ENCODE measurements at regions not wholly inside any gene's neighbourhood (a gene's known extent, or its start where the extent isn't known, plus 50 kb on each side); places are given as distances from the start of the nearest gene placed in this dataset.
"Not testable (repeated sequence)": the region's sequence is repeated elsewhere in the genome, so short reads cannot be mapped to it uniquely, and the experiment has no call there.

GRCh38 chr4:134531013-134531412 lies 329.4 kb upstream of the PABPC4L start:
- H3K36me3 ChIP-seq (ENCODE audit: control insufficient read depth, insufficient read depth, low read length) = no peaks in the 10 kb centered on the region
- no peak overlapping the region for H3K4me3 ChIP-seq (ENCODE audit: insufficient read depth, low read depth, low read length)
- H3K9me3 ChIP-seq (ENCODE audit: control insufficient read depth, low read length) = no peaks in the 10 kb centered on the region
- no peaks in the 10 kb centered on the region for H3K4me1 ChIP-seq (ENCODE audit: control insufficient read depth, insufficient read depth, low read length)
- H3K27me3 ChIP-seq (ENCODE audit: control insufficient read depth, insufficient read depth, low read length, poor library complexity, severe bottlenecking) = no peaks in the 10 kb centered on the region
- no peak overlapping the region for H3K27ac ChIP-seq (ENCODE audit: insufficient read depth, low read depth, low read length, poor library complexity, severe bottlenecking)
- WGBS, 2 experiments = 94 to 100% methylated on average over 1 of the region's 1 CpG

GRCh38 chr4:134529629-134530028 lies 328.0 kb upstream of the PABPC4L start:
- H3K27me3 ChIP-seq (ENCODE audit: control insufficient read depth, insufficient read depth, low read length, poor library complexity, severe bottlenecking) = no peaks in the 10 kb centered on the region
- H3K36me3 ChIP-seq (ENCODE audit: control insufficient read depth, insufficient read depth, low read length) = no peaks in the 10 kb centered on the region
- no peak overlapping the region for H3K4me3 ChIP-seq (ENCODE audit: insufficient read depth, low read depth, low read length)
- no peaks in the 10 kb centered on the region for H3K4me1 ChIP-seq (ENCODE audit: control insufficient read depth, insufficient read depth, low read length)
- H3K27ac ChIP-seq (ENCODE audit: insufficient read depth, low read depth, low read length, poor library complexity, severe bottlenecking) = no peak overlapping the region
- WGBS, 2 experiments = 100% methylated on average over 1 of the region's 1 CpG
- H3K9me3 ChIP-seq (ENCODE audit: control insufficient read depth, low read length) = no peaks in the 10 kb centered on the region

DNA sequence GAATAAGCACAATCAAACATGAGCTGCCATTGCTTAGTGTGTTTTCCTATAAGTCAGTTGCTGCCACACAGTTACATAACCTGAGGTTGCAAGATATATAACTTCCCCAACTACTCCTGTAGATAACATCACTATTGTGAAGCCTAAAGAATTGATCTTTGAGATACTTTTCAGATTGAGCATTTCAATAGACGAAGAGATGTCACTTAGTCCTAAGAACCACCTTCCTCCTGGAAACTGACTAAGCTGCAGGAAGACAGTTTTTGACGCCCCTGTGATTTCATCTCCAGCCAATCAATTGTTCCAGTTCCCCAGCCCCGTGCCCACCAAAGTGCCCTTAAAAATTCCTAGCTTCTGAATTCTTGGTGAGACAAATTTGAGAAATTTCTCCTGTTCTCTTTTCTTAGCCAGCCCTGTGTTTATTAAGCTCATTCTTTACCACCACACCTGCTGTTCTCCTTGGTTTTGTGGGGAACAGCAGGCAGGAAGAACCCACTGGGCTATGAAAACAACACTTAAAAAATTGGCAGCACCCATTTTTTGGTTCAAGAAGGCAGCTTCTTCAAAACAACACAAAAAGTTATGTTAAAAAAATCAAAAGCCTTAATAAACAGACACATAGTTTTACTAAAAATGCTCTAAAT lies 317.1 kb upstream of the PABPC4L start:
- H3K9me3 ChIP-seq (ENCODE audit: control insufficient read depth, low read length) = no peaks in the 10 kb centered on the region
- no peak overlapping the region for H3K4me3 ChIP-seq (ENCODE audit: insufficient read depth, low read depth, low read length)
- H3K27ac ChIP-seq (ENCODE audit: insufficient read depth, low read depth, low read length, poor library complexity, severe bottlenecking) = no peak overlapping the region
- WGBS, 2 experiments = 39 to 44% methylated on average over 3 of the region's 3 CpGs
- no peaks in the 10 kb centered on the region for H3K27me3 ChIP-seq (ENCODE audit: control insufficient read depth, insufficient read depth, low read length, poor library complexity, severe bottlenecking)
- H3K4me1 ChIP-seq (ENCODE audit: control insufficient read depth, insufficient read depth, low read length) = no peaks in the 10 kb centered on the region
- no peaks in the 10 kb centered on the region for H3K36me3 ChIP-seq (ENCODE audit: control insufficient read depth, insufficient read depth, low read length)

GRCh38 chr4:134510544-134510943 lies 309.0 kb upstream of the PABPC4L start:
- no CpG with 5 or more reads among the region's 2 CpGs for WGBS, 2 experiments
- H3K9me3 ChIP-seq (ENCODE audit: control insufficient read depth, low read length) = no peaks in the 10 kb centered on the region
- H3K27me3 ChIP-seq (ENCODE audit: control insufficient read depth, insufficient read depth, low read length, poor library complexity, severe bottlenecking) = no peaks in the 10 kb centered on the region
- H3K36me3 ChIP-seq (ENCODE audit: control insufficient read depth, insufficient read depth, low read length) = no peaks in the 10 kb centered on the region
- H3K27ac ChIP-seq (ENCODE audit: insufficient read depth, low read depth, low read length, poor library complexity, severe bottlenecking) = no peak overlapping the region
- H3K4me3 ChIP-seq (ENCODE audit: insufficient read depth, low read depth, low read length) = no peak overlapping the region
- no peaks in the 10 kb centered on the region for H3K4me1 ChIP-seq (ENCODE audit: control insufficient read depth, insufficient read depth, low read length)

DNA sequence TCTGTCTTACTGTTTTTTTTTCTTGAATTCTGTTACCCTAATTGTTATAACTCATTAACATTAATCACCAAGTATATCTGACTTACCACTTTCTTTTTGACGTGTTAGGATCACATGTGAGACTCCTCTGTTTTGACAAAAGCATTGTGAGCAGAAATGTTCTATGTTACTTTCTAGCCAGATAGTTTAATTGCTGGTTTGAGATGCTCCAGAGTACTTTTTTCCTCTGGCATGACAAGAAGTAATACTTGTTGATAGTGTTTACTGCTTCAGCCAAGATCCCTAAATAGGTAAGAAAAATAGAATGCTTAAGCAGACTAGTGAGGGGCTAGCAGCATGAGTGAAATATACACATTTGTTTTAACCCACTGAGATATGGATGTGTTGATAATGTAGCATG lies 303.9 kb upstream of the PABPC4L start:
- H3K9me3 ChIP-seq (ENCODE audit: control insufficient read depth, low read length) = no peaks in the 10 kb centered on the region
- H3K27ac ChIP-seq (ENCODE audit: insufficient read depth, low read depth, low read length, poor library complexity, severe bottlenecking) = no peak overlapping the region
- no peaks in the 10 kb centered on the region for H3K4me1 ChIP-seq (ENCODE audit: control insufficient read depth, insufficient read depth, low read length)
- WGBS, 2 experiments = 100% methylated on average over 1 of the region's 1 CpG
- H3K4me3 ChIP-seq (ENCODE audit: insufficient read depth, low read depth, low read length) = no peak overlapping the region
- H3K36me3 ChIP-seq (ENCODE audit: control insufficient read depth, insufficient read depth, low read length) = no peaks in the 10 kb centered on the region
- no peaks in the 10 kb centered on the region for H3K27me3 ChIP-seq (ENCODE audit: control insufficient read depth, insufficient read depth, low read length, poor library complexity, severe bottlenecking)

DNA sequence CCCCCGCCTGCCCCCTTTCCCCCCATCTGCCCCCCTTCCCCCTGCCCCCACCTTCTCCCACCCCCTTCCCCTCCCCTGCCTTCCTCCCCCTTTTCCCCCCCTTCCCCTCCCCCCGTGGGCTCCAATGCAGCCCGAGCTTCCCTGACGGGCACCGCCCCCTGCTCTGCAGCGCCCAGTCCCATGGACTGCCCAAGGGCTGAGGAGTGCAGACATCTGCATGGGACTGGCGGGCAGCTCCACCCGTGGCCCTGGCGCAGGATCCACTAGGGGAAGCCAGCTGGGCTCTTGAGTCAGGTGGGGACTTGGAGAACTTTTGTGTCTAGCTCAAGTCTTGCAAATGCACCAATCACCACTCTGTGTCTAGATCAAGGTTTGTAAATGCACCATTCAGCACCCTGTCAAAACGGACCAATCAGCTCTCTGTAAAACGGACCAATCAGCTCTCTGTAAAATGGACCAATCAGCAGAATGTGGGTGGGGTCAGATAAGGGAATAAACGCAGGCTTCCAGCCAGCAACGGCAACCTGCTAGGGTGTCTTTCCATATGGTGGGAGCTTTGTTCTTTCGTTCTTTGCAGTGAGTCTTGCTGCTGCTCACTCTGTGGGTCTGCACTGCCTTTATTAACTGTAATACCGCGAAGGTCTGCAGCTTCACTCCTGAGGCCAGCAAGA lies 300.5 kb upstream of the PABPC4L start:
- WGBS, 2 experiments = 88 to 90% methylated on average over 14 to 15 of the region's 16 CpGs
- Histone ChIP-seq H3K4me3 (ENCODE audit: insufficient read depth, low read depth, low read length) (no peak overlapping the region), H3K27me3 (ENCODE audit: control insufficient read depth, insufficient read depth, low read length, poor library complexity, severe bottlenecking) (no peaks in the 10 kb centered on the region)

GRCh38 chr4:134501488-134501887 lies 299.9 kb upstream of the PABPC4L start:
- H3K9me3 ChIP-seq (ENCODE audit: control insufficient read depth, low read length); H3K27ac ChIP-seq (ENCODE audit: insufficient read depth, low read depth, low read length, poor library complexity, severe bottlenecking); H3K4me3 ChIP-seq (ENCODE audit: insufficient read depth, low read depth, low read length); H3K27me3 ChIP-seq (ENCODE audit: control insufficient read depth, insufficient read depth, low read length, poor library complexity, severe bottlenecking); H3K4me1 ChIP-seq (ENCODE audit: control insufficient read depth, insufficient read depth, low read length); H3K36me3 ChIP-seq (ENCODE audit: control insufficient read depth, insufficient read depth, low read length): not testable (repeated sequence)
- 94 to 96% methylated on average over 11 of the region's 11 CpGs for WGBS, 2 experiments

More for the DNA sequence above, 300.5 kb upstream of the PABPC4L start:
- H3K4me1 ChIP-seq (ENCODE audit: control insufficient read depth, insufficient read depth, low read length) = no peaks in the 10 kb centered on the region
- no peaks in the 10 kb centered on the region for H3K36me3 ChIP-seq (ENCODE audit: control insufficient read depth, insufficient read depth, low read length)
- H3K9me3 ChIP-seq (ENCODE audit: control insufficient read depth, low read length) = no peaks in the 10 kb centered on the region
- H3K27ac ChIP-seq (ENCODE audit: insufficient read depth, low read depth, low read length, poor library complexity, severe bottlenecking) = no peak overlapping the region

- Histone ChIP-seq H3K4me3 (ENCODE audit: insufficient read depth, low read depth, low read length) (no peak overlapping the region), H3K9me3 (ENCODE audit: control insufficient read depth, low read length) (no peaks in the 10 kb centered on the region), H3K27ac (ENCODE audit: insufficient read depth, low read depth, low read length, poor library complexity, severe bottlenecking) (no peak overlapping the region), H3K27me3 (ENCODE audit: control insufficient read depth, insufficient read depth, low read length, poor library complexity, severe bottlenecking) (no peaks in the 10 kb centered on the region), H3K36me3 (ENCODE audit: control insufficient read depth, insufficient read depth, low read length) (no peaks in the 10 kb centered on the region), H3K4me1 (ENCODE audit: control insufficient read depth, insufficient read depth, low read length) (no peaks in the 10 kb centered on the region)
- 78% methylated on average over 1 of the region's 1 CpG; no CpG with 5 or more reads in 1 of the 2 experiments for WGBS, 2 experiments
Measured at GRCh38 chr4:134499074-134499473, 297.5 kb upstream of the PABPC4L start.

DNA sequence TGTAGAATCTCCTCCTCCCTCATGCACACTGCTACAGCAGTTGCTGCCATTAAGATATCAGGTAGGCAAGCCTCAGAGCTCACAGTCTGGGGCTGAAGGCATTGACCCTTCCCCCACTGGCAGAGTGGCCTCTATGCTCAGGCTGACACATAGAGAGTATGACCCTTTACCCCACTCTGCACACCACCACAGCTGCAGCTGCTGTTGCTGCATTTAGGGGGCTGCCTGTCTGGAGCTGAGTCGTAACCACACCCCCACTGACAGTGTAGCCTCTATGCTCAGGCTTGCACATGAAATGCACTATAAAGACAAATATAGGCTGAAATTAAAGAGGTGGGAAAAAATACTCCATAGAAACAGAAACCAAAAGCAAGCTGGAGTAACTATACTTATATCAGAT lies 289.3 kb upstream of the PABPC4L start:
- Histone ChIP-seq H3K9me3 (ENCODE audit: control insufficient read depth, low read length) (no peaks in the 10 kb centered on the region), H3K27ac (ENCODE audit: insufficient read depth, low read depth, low read length, poor library complexity, severe bottlenecking) (no peak overlapping the region), H3K4me1 (ENCODE audit: control insufficient read depth, insufficient read depth, low read length) (no peaks in the 10 kb centered on the region), H3K36me3 (ENCODE audit: control insufficient read depth, insufficient read depth, low read length) (no peaks in the 10 kb centered on the region), H3K4me3 (ENCODE audit: insufficient read depth, low read depth, low read length) (no peak overlapping the region), H3K27me3 (ENCODE audit: control insufficient read depth, insufficient read depth, low read length, poor library complexity, severe bottlenecking) (no peaks in the 10 kb centered on the region)
- 83 to 100% methylated on average over 1 of the region's 1 CpG for WGBS, 2 experiments

- not testable (repeated sequence) for H3K9me3 ChIP-seq (ENCODE audit: control insufficient read depth, low read length); H3K36me3 ChIP-seq (ENCODE audit: control insufficient read depth, insufficient read depth, low read length); H3K27ac ChIP-seq (ENCODE audit: insufficient read depth, low read depth, low read length, poor library complexity, severe bottlenecking); H3K27me3 ChIP-seq (ENCODE audit: control insufficient read depth, insufficient read depth, low read length, poor library complexity, severe bottlenecking); H3K4me1 ChIP-seq (ENCODE audit: control insufficient read depth, insufficient read depth, low read length); H3K4me3 ChIP-seq (ENCODE audit: insufficient read depth, low read depth, low read length)
- WGBS, 2 experiments = 89 to 100% methylated on average over 1 to 2 of the region's 3 CpGs
Measured at GRCh38 chr4:134483514-134483913, 281.9 kb upstream of the PABPC4L start.

All from ectodermal cell (in vitro differentiated cells).